WTC11 (cell line): ENCODE measurements at regions not wholly inside any gene's neighbourhood (a gene's known extent, or its start where the extent isn't known, plus 50 kb on each side); places are given as distances from the start of the nearest gene placed in this dataset.

ENCODE experiments used
- ATAC-seq: fragments of 200-7000 bp; cut with Tn5 transposase; 2 replicates; pipeline ENCODE4 v1.10.0; 2021; ENCODE audit warnings: mild to moderate bottlenecking, moderate library complexity
- CTCF ChIA-PET: fragments of 300-600 bp; sonication (Branson Sonifier 250); formaldehyde crosslinking; loops from one replicate; lab custom pipeline; 2021; ENCODE audit warnings: antibody characterized with exemption; lab: Charles Lee
- POLR2A ChIA-PET: fragments of 350-600 bp; sonication (Branson Sonifier 250); formaldehyde crosslinking; loops from one replicate; lab custom pipeline; 2021; ENCODE audit warnings: antibody characterized with exemption; lab: Charles Lee
- DNase-seq: peaks from one replicate; pipeline ENCODE4 v3.0.0; 2021; ENCODE audit warnings: low spot score
- H3K27ac Mint-ChIP-seq: 2 replicates; pipeline ENCODE4 v1.8.0; 2021; ENCODE audit warnings: mixed read lengths
- H3K27me3 Mint-ChIP-seq: 2 replicates; pipeline ENCODE4 v1.8.0; 2021; ENCODE audit warnings: low read depth, mild to moderate bottlenecking, moderate library complexity, mixed read lengths
- H3K36me3 Mint-ChIP-seq: 2 replicates; pipeline ENCODE4 v1.8.0; 2021; ENCODE audit warnings: mixed read lengths
- H3K4me1 Mint-ChIP-seq: 2 replicates; pipeline ENCODE4 v1.8.0; 2022; ENCODE audit warnings: mixed read lengths
- H3K4me3 Mint-ChIP-seq: 2 replicates; pipeline ENCODE4 v1.8.0; 2021; ENCODE audit warnings: mild to moderate bottlenecking, moderate library complexity, mixed read lengths
- H3K9me3 Mint-ChIP-seq: 2 replicates; pipeline ENCODE4 v1.8.0; 2021; ENCODE audit warnings: mixed read lengths
- CBFB ChIP-seq: sonication (generic); formaldehyde crosslinking; IDR thresholded peaks from 2 replicates; pipeline ENCODE4 v1.8.1; 2022; ENCODE audit warnings: mild to moderate bottlenecking, low read depth, missing genetic modification reagents
- ELF4 ChIP-seq: sonication (generic); formaldehyde crosslinking; IDR thresholded peaks from 2 replicates; pipeline ENCODE4 v1.8.1; 2022; ENCODE audit warnings: low read depth, mild to moderate bottlenecking, moderate library complexity, missing genetic modification reagents
- FOXJ3 ChIP-seq: sonication (generic); formaldehyde crosslinking; IDR thresholded peaks from 2 replicates; pipeline ENCODE4 v1.9.0; 2021; ENCODE audit warnings: missing genetic modification reagents, mild to moderate bottlenecking, borderline replicate concordance
- GTF2I ChIP-seq: fragments of 250-450 bp; sonication (Bioruptor Pico); conservative IDR thresholded peaks from 2 replicates; pipeline ENCODE4 v1.4.0; 2021; ENCODE audit warnings: mild to moderate bottlenecking
- IRF2 ChIP-seq: sonication (generic); formaldehyde crosslinking; IDR thresholded peaks from 2 replicates; pipeline ENCODE4 v1.8.0; 2022; ENCODE audit warnings: low read depth, missing genetic modification reagents, borderline replicate concordance
- JUN ChIP-seq: sonication (generic); formaldehyde crosslinking; IDR thresholded peaks from 2 replicates; pipeline ENCODE4 v1.8.0; 2023; ENCODE audit warnings: mild to moderate bottlenecking, missing genetic modification reagents
- KAT7 ChIP-seq: sonication (generic); formaldehyde crosslinking; IDR thresholded peaks from 2 replicates; pipeline ENCODE4 v1.8.1; 2023; ENCODE audit warnings: missing genetic modification reagents, mild to moderate bottlenecking, borderline replicate concordance
- NR2C2 ChIP-seq: sonication (generic); formaldehyde crosslinking; IDR thresholded peaks from 2 replicates; pipeline ENCODE4 v1.8.0; 2022; ENCODE audit warnings: mild to moderate bottlenecking, missing genetic modification reagents
- RORB ChIP-seq: fragments of 250-450 bp; sonication (Bioruptor Pico); IDR thresholded peaks from 2 replicates; pipeline ENCODE4 v1.9.0; 2021; ENCODE audit warnings: mild to moderate bottlenecking
- SOX15 ChIP-seq: fragments of 250-450 bp; sonication (Bioruptor Pico); IDR thresholded peaks from 2 replicates; pipeline ENCODE4 v1.9.0; 2021; ENCODE audit warnings: mild to moderate bottlenecking
- SP1 ChIP-seq: sonication (generic); formaldehyde crosslinking; conservative IDR thresholded peaks from 2 replicates; pipeline ENCODE4 v1.8.1; 2022; ENCODE audit warnings: missing genetic modification reagents
- TEAD4 ChIP-seq: sonication (generic); formaldehyde crosslinking; IDR thresholded peaks from 2 replicates; pipeline ENCODE4 v1.8.0; 2022; ENCODE audit warnings: mild to moderate bottlenecking, missing genetic modification reagents
- ZNF263 ChIP-seq: sonication (generic); formaldehyde crosslinking; IDR thresholded peaks from 2 replicates; pipeline ENCODE4 v1.8.1; 2022; ENCODE audit warnings: low read depth, mild to moderate bottlenecking, moderate library complexity, missing genetic modification reagents
- ZNF396 ChIP-seq: fragments of 250-450 bp; sonication (Bioruptor Pico); IDR thresholded peaks from 2 replicates; pipeline ENCODE4 v1.8.0; 2021; ENCODE audit warnings: mild to moderate bottlenecking, moderate library complexity, borderline replicate concordance
- TF ChIP-seq, protein P1 (sequence below): fragments of 250-450 bp; sonication (Bioruptor Pico); conservative IDR thresholded peaks from 2 replicates; pipeline ENCODE4 v1.9.0; 2021; ENCODE audit warnings: mild to moderate bottlenecking
- TF ChIP-seq, protein P2 (sequence below): fragments of 250-450 bp; sonication (Bioruptor Pico); IDR thresholded peaks from 2 replicates; pipeline ENCODE4 v2.1.2; 2022; ENCODE audit warnings: mild to moderate bottlenecking, moderate library complexity
- TF ChIP-seq, protein P3 (sequence below): fragments of 250-450 bp; sonication (Bioruptor Pico); IDR thresholded peaks from 2 replicates; pipeline ENCODE4 v1.8.0; 2021; ENCODE audit warnings: mild to moderate bottlenecking
- TF ChIP-seq, protein P4 (sequence below): fragments of 250-450 bp; sonication (Bioruptor Pico); IDR thresholded peaks from 2 replicates; pipeline ENCODE4 v1.9.0; 2021; ENCODE audit warnings: mild to moderate bottlenecking
- TF ChIP-seq, protein P5 (sequence below): sonication (generic); formaldehyde crosslinking; IDR thresholded peaks from 2 replicates; pipeline ENCODE4 v1.8.1; 2023; ENCODE audit warnings: mild to moderate bottlenecking, missing genetic modification reagents, borderline replicate concordance
- TF ChIP-seq, protein P6 (sequence below): sonication (generic); formaldehyde crosslinking; IDR thresholded peaks from 2 replicates; pipeline ENCODE4 v1.8.1; 2022; ENCODE audit warnings: low read depth, missing genetic modification reagents, borderline replicate concordance
- TF ChIP-seq, protein P7 (sequence below): fragments of 250-450 bp; sonication (Bioruptor Pico); IDR thresholded peaks from 2 replicates; pipeline ENCODE4 v1.9.0; 2021; ENCODE audit warnings: moderate library complexity, mild to moderate bottlenecking, inconsistent platforms, borderline replicate concordance

DNA sequence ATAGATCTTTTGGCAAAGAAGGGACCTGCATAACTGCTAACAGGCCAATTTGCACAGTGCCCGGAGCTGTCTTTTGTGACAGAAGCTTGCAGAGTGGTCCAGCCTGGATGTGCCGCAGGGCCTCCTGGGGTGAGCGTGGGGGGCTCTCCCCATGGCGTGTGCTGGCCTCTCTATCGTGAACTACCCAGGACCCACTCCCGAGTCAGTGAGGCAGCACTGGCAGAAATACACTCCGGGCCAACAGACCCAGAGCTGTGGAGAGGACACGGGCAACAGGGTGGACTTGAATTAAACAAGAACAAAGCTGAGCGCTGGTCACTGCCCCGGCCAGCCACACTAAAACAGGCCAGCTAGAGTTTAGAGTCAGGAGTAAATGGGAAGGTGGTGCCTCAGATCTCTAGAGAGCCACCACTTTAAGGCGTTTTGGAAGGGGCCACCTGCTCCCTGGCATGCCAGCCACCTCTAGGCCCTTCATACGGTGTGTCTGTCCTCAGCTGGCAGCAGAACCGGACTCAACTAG, 152.1 kb downstream of the KLF13 start:
- CTCF ChIA-PET = interaction anchor here (1.0 to 2.1 kb wide), 3 partner anchors 9 to 43 kb away, joined by 3 to 8 read pairs (median 3); no protein-coding TSS in a partner anchor
- H3K9me3 Mint-ChIP-seq = peaks cover 3% of the 10 kb centered on the region; the same call in 1 of the 2 replicates
- no peak for ATAC-seq
- no peak for DNase-seq
- no peaks in the 10 kb centered on the region for H3K36me3 Mint-ChIP-seq
- peaks cover 27% of the 10 kb centered on the region for H3K27me3 Mint-ChIP-seq
- POLR2A ChIA-PET = no interaction called here
- H3K4me1 Mint-ChIP-seq = peaks cover 4% of the 10 kb centered on the region
- TF ChIP-seq, protein P1, sequence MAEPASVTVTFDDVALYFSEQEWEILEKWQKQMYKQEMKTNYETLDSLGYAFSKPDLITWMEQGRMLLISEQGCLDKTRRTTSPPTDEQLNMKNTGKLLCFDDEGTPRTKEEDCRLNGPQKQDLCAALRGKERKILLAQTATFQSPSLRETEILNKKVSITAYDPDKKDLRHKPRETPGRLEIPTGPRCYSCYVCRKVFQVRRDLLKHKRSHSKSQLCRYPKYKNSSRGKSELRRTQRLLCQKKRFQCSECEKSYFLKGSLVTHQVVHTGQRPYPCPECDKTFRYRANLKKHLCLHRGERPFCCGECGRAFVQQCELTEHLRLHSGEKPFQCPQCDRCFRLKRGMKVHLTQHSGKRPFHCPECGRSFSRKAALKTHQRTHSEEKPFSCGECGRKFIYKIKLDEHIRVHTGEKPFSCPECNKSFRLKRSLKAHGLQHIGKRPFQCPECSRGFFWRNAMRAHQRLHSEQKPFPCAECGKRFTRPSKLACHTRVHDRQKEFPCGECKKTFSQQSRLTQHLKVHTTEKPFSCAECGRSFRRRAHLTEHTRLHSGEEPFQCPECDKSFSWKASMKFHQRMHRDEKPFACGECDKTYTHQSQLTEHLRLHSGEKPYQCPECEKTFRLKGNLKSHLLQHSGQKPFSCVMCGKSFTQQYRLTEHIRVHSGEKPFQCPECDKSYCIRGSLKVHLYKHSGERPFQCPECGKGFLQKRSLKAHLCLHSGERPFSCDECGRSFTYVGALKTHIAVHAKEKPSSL (CRISPR knock-in tag) = no peak
- TF ChIP-seq FOXJ3 (CRISPR knock-in tag) = no peak
- no peak for TF ChIP-seq TEAD4 (CRISPR knock-in tag)
- TF ChIP-seq, protein P2, sequence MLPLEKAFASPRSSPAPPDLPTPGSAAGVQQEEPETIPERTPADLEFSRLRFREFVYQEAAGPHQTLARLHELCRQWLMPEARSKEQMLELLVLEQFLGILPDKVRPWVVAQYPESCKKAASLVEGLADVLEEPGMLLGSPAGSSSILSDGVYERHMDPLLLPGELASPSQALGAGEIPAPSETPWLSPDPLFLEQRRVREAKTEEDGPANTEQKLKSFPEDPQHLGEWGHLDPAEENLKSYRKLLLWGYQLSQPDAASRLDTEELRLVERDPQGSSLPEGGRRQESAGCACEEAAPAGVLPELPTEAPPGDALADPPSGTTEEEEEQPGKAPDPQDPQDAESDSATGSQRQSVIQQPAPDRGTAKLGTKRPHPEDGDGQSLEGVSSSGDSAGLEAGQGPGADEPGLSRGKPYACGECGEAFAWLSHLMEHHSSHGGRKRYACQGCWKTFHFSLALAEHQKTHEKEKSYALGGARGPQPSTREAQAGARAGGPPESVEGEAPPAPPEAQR (CRISPR knock-in tag) = no peak
- no peak for TF ChIP-seq ZNF263 (CRISPR knock-in tag)
- TF ChIP-seq NR2C2 = no peak
- TF ChIP-seq KAT7 = no peak
- no peak overlapping the region for H3K27ac Mint-ChIP-seq
- no peak overlapping the region for H3K4me3 Mint-ChIP-seq

DNA sequence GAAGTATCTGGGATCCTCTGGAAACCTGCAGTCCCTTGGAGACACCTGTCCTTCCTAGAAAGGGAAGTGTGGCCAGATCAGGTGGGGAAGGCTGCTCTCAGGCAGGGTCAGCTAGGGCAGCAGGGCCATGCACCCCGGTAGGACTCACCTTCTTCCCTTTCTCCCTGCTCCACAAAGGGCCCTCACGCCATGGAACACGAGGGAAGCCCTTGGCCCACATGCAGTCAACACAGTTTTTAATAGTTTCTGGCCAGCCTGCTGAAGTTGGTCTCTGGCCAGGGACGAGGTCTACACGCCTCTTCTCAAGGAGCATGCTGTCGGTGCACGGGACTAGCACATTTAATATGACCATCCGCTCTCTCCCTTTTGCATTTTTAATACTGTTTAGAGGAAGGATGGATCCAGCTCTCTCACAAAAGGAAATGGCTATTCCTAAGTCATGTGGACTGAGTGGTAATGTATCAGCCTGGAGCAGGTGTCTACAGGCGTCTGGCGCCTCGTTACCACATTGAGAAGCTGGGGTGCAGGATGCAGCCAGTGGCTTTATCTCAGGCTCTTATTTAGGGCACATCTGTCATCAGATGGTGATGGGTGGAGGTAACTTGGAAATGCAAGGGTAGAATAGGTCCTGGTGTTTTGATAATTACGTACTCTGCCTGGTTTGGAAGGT, 153.9 kb downstream of the KLF13 start:
- ATAC-seq = no peak
- ChIA-PET CTCF (interaction anchor here (2.1 kb wide), 1 partner anchor 8 kb away, joined by 8 read pairs; no protein-coding TSS in a partner anchor), POLR2A (no interaction called here)
- H3K4me3 Mint-ChIP-seq = no peak overlapping the region
- peaks cover 8% of the 10 kb centered on the region for H3K9me3 Mint-ChIP-seq
- H3K4me1 Mint-ChIP-seq = peaks cover 6% of the 10 kb centered on the region
- H3K27me3 Mint-ChIP-seq = peaks cover 43% of the 10 kb centered on the region
- no peak for DNase-seq
- H3K36me3 Mint-ChIP-seq = peaks cover 8% of the 10 kb centered on the region
- no peak overlapping the region for H3K27ac Mint-ChIP-seq
- TF ChIP-seq GTF2I (CRISPR knock-in tag) = no peak
- TF ChIP-seq, protein P3, sequence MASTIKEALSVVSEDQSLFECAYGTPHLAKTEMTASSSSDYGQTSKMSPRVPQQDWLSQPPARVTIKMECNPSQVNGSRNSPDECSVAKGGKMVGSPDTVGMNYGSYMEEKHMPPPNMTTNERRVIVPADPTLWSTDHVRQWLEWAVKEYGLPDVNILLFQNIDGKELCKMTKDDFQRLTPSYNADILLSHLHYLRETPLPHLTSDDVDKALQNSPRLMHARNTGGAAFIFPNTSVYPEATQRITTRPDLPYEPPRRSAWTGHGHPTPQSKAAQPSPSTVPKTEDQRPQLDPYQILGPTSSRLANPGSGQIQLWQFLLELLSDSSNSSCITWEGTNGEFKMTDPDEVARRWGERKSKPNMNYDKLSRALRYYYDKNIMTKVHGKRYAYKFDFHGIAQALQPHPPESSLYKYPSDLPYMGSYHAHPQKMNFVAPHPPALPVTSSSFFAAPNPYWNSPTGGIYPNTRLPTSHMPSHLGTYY = no peak
- no peak for TF ChIP-seq IRF2 (CRISPR knock-in tag)
- TF ChIP-seq ELF4 (CRISPR knock-in tag) = no peak
- TF ChIP-seq, protein P4, sequence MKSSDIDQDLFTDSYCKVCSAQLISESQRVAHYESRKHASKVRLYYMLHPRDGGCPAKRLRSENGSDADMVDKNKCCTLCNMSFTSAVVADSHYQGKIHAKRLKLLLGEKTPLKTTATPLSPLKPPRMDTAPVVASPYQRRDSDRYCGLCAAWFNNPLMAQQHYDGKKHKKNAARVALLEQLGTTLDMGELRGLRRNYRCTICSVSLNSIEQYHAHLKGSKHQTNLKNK (CRISPR knock-in tag) = no peak
- no peak for TF ChIP-seq SOX15 (CRISPR knock-in tag)
- TF ChIP-seq, protein P5, sequence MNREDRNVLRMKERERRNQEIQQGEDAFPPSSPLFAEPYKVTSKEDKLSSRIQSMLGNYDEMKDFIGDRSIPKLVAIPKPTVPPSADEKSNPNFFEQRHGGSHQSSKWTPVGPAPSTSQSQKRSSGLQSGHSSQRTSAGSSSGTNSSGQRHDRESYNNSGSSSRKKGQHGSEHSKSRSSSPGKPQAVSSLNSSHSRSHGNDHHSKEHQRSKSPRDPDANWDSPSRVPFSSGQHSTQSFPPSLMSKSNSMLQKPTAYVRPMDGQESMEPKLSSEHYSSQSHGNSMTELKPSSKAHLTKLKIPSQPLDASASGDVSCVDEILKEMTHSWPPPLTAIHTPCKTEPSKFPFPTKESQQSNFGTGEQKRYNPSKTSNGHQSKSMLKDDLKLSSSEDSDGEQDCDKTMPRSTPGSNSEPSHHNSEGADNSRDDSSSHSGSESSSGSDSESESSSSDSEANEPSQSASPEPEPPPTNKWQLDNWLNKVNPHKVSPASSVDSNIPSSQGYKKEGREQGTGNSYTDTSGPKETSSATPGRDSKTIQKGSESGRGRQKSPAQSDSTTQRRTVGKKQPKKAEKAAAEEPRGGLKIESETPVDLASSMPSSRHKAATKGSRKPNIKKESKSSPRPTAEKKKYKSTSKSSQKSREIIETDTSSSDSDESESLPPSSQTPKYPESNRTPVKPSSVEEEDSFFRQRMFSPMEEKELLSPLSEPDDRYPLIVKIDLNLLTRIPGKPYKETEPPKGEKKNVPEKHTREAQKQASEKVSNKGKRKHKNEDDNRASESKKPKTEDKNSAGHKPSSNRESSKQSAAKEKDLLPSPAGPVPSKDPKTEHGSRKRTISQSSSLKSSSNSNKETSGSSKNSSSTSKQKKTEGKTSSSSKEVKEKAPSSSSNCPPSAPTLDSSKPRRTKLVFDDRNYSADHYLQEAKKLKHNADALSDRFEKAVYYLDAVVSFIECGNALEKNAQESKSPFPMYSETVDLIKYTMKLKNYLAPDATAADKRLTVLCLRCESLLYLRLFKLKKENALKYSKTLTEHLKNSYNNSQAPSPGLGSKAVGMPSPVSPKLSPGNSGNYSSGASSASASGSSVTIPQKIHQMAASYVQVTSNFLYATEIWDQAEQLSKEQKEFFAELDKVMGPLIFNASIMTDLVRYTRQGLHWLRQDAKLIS (CRISPR knock-in tag) = no peak
- TF ChIP-seq ZNF396 = no peak
- TF ChIP-seq FOXJ3 (CRISPR knock-in tag) = no peak
- TF ChIP-seq, protein P2 (CRISPR knock-in tag) = no peak
- TF ChIP-seq CBFB = no peak
- TF ChIP-seq, protein P6, sequence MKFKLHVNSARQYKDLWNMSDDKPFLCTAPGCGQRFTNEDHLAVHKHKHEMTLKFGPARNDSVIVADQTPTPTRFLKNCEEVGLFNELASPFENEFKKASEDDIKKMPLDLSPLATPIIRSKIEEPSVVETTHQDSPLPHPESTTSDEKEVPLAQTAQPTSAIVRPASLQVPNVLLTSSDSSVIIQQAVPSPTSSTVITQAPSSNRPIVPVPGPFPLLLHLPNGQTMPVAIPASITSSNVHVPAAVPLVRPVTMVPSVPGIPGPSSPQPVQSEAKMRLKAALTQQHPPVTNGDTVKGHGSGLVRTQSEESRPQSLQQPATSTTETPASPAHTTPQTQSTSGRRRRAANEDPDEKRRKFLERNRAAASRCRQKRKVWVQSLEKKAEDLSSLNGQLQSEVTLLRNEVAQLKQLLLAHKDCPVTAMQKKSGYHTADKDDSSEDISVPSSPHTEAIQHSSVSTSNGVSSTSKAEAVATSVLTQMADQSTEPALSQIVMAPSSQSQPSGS (CRISPR knock-in tag) = no peak
- TF ChIP-seq RORB (CRISPR knock-in tag) = no peak
- TF ChIP-seq, protein P7, sequence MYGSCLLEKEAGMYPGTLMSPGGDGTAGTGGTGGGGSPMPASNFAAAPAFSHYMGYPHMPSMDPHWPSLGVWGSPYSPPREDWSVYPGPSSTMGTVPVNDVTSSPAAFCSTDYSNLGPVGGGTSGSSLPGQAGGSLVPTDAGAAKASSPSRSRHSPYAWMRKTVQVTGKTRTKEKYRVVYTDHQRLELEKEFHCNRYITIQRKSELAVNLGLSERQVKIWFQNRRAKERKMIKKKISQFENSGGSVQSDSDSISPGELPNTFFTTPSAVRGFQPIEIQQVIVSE (CRISPR knock-in tag) = no peak
- TF ChIP-seq TEAD4 (CRISPR knock-in tag) = no peak
- TF ChIP-seq JUN (CRISPR knock-in tag) = no peak
- TF ChIP-seq SP1 (CRISPR knock-in tag) = no peak
